ENCODE measurements at regions not wholly inside any gene's neighbourhood (a gene's known extent, or its start where the extent isn't known, plus 50 kb on each side); places are given as distances from the start of the nearest gene placed in this dataset.

DNA sequence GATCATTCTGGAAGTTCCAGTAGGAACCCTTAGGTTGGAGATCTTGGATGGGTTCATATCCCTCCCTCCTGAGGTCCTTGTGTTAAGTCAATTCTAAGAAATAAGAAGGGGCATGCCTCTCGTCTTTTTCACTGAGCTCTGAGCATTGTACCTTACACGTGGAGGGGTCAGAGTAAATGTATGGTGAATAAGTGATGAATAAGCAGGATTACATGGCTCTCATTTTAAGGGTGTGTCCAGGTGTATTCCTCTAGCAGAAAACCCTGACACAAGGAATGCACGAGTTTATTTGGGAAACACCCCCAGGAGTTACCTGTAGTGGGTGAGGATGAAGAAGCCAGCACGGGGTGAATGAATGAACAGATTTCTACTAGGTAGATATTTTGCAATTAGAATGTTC is 400.2 kb downstream of the KIF16B start:
- Histone ChIP-seq H3K27me3 (ENCODE audit: insufficient read depth in 3 of 3, low read length in 2 of 3) (no peaks in the 10 kb centered on the region), H3K36me3 (ENCODE audit: insufficient read depth in 1 of 2, low read depth in 1 of 2) (no peaks in the 10 kb centered on the region), H3K9me3 (no peaks in the 10 kb centered on the region), H3K4me1 (no peaks in the 10 kb centered on the region), H3K4me3 (no peak overlapping the region), H3K27ac (no peak overlapping the region)
- WGBS, 3 donors: 76 to 89% (median 77%) methylated on average over 4 of the region's 4 CpGs
- TF ChIP-seq, protein P1, sequence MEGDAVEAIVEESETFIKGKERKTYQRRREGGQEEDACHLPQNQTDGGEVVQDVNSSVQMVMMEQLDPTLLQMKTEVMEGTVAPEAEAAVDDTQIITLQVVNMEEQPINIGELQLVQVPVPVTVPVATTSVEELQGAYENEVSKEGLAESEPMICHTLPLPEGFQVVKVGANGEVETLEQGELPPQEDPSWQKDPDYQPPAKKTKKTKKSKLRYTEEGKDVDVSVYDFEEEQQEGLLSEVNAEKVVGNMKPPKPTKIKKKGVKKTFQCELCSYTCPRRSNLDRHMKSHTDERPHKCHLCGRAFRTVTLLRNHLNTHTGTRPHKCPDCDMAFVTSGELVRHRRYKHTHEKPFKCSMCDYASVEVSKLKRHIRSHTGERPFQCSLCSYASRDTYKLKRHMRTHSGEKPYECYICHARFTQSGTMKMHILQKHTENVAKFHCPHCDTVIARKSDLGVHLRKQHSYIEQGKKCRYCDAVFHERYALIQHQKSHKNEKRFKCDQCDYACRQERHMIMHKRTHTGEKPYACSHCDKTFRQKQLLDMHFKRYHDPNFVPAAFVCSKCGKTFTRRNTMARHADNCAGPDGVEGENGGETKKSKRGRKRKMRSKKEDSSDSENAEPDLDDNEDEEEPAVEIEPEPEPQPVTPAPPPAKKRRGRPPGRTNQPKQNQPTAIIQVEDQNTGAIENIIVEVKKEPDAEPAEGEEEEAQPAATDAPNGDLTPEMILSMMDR (IDR thresholded peaks at IDR 0.05): no peak
- intact Hi-C loops (cut with DNase I): no loop called here
- ATAC-seq (no peak), DNase-seq (no peak)

- H3K4me3 ChIP-seq: no peak overlapping the region
- no peak for ATAC-seq
- no peak for DNase-seq
- no peaks in the 10 kb centered on the region for H3K36me3 ChIP-seq (ENCODE audit: insufficient read depth in 1 of 2, low read depth in 1 of 2)
- no peaks in the 10 kb centered on the region for H3K4me1 ChIP-seq
- no peaks in the 10 kb centered on the region for H3K9me3 ChIP-seq
- TF ChIP-seq, protein P1 (IDR thresholded peaks at IDR 0.05): no peak
- no peak overlapping the region for H3K27ac ChIP-seq
- intact Hi-C loops (cut with DNase I): no loop called here
- no peaks in the 10 kb centered on the region for H3K27me3 ChIP-seq (ENCODE audit: insufficient read depth in 3 of 3, low read length in 2 of 3)
Observed at GRCh38 chr20:16171180-16171579, 402.1 kb downstream of the KIF16B start.

- intact Hi-C loops (cut with DNase I): no loop called here
Observed at GRCh38 chr20:16170406-16170971, 402.8 kb downstream of the KIF16B start.

DNA sequence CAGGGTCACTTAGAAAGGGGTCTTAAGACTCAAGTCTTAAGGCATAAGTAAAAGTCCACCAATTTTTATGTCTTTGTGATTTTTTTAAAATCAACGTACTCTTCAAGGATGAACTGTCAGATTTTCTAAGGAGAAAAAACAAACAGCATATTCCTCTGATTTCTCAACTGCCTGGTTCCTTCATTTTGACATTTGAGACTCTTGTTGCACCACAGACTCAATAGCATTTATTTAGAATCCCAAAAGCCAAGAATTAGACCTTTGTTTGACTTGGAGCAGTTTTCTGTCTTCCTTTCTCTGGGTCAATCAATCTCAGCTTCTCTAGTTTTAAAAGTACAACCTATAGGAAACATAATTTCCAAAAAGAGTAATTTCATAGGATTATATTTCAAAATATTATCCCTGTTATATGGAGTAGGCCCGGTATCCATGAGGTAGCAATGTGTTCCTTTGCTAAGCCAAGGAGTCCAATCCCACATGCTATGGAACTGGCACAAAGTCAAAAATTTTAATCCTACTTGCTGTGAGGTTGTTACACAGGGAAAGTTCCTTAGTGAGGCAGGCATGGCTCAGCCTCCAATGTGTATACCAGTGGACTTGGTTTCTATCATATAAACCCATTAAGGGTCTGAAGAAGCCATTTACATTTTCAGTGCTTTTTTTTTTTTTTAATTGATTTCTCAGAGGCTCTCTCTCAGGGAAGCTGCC is 405.7 kb downstream of the KIF16B start:
- no peak overlapping the region for H3K27ac ChIP-seq
- intact Hi-C loops (cut with DNase I): no loop called here
- H3K4me3 ChIP-seq: no peak overlapping the region
- H3K36me3 ChIP-seq (ENCODE audit: insufficient read depth in 1 of 2, low read depth in 1 of 2): no peaks in the 10 kb centered on the region
- no peaks in the 10 kb centered on the region for H3K4me1 ChIP-seq
- ATAC-seq (no peak), DNase-seq (no peak)
- no peaks in the 10 kb centered on the region for H3K9me3 ChIP-seq
- 71 to 79% (median 74%) methylated on average over 2 of the region's 2 CpGs for WGBS, 3 donors
- H3K27me3 ChIP-seq (ENCODE audit: insufficient read depth in 3 of 3, low read length in 2 of 3): no peaks in the 10 kb centered on the region
- TF ChIP-seq, protein P1 (IDR thresholded peaks at IDR 0.05): no peak

More at GRCh38 chr20:16170406-16170971, 402.8 kb downstream of the KIF16B start:
- WGBS, 3 donors: 70 to 80% (median 78%) methylated on average over 7 of the region's 7 CpGs
- ATAC-seq (no peak), DNase-seq (no peak)
- Histone ChIP-seq H3K27ac (no peak overlapping the region), H3K9me3 (no peaks in the 10 kb centered on the region), H3K36me3 (ENCODE audit: insufficient read depth in 1 of 2, low read depth in 1 of 2) (no peaks in the 10 kb centered on the region), H3K4me1 (no peaks in the 10 kb centered on the region), H3K27me3 (ENCODE audit: insufficient read depth in 3 of 3, low read length in 2 of 3) (no peaks in the 10 kb centered on the region), H3K4me3 (no peak overlapping the region)
- TF ChIP-seq, protein P1 (IDR thresholded peaks at IDR 0.05): no peak

DNA sequence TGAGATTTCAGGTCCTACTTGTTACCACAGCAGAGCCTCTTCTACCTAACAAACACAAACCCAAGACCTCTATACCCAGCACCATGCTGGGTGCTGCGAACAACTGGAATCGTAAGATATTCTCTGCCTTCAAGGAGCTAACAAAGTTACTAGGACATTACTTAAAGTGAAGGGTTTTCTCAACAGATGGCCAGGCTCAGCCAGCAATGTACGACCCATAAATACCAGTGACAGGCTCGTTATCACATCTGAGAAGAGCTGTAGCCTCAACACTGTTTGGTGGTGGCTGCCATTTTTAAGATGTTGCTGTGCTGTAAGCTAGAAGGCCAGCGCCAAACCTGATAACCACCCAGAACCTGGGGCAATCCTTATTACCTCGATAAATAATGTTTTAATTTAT is 406.5 kb downstream of the KIF16B start:
- 85 to 95% (median 88%) methylated on average over 6 of the region's 6 CpGs for WGBS, 3 donors
- H3K36me3 ChIP-seq (ENCODE audit: insufficient read depth in 1 of 2, low read depth in 1 of 2): no peaks in the 10 kb centered on the region
- intact Hi-C loops (cut with DNase I): no loop called here
- TF ChIP-seq, protein P1 (IDR thresholded peaks at IDR 0.05): no peak
- ATAC-seq (no peak), DNase-seq (no peak)
- H3K4me1 ChIP-seq: no peaks in the 10 kb centered on the region
- no peaks in the 10 kb centered on the region for H3K27me3 ChIP-seq (ENCODE audit: insufficient read depth in 3 of 3, low read length in 2 of 3)
- H3K4me3 ChIP-seq: no peak overlapping the region
- no peak overlapping the region for H3K27ac ChIP-seq
- H3K9me3 ChIP-seq: no peaks in the 10 kb centered on the region

All from psoas muscle (tissue), 7 donors.